A673 (cell line): ENCODE measurements at regions not wholly inside any gene's neighbourhood (a gene's known extent, or its start where the extent isn't known, plus 50 kb on each side); places are given as distances from the start of the nearest gene placed in this dataset.
A peak's percentile ranks its signal among the peaks of the same experiment; 100 is the strongest.

Experiments used
- BruUV-seq: library from RNA; stranded (reverse); fragments of 400-500 nt; replicated peaks from 2 replicates; lab custom pipeline; 2021; lab: Mats Ljungman, UMichigan
- CTCF ChIA-PET: fragments of 300-600 bp; sonication (Branson Sonifier 250); formaldehyde crosslinking; loops from one replicate; lab custom pipeline; 2022; ENCODE audit warnings: antibody characterized with exemption; lab: Charles Lee
- POLR2A ChIA-PET: fragments of 300-600 bp; sonication (Branson Sonifier 250); formaldehyde crosslinking; loops from one replicate; lab custom pipeline; 2022; ENCODE audit warnings: antibody characterized with exemption; ENCODE audit not compliant: low non-redundant PET; lab: Charles Lee
- DNase-seq: peaks from one replicate; pipeline ENCODE4 v3.0.0-alpha.2; 2015; ENCODE audit warnings: low spot score
- H3K27ac ChIP-seq: fragments of 200-600 bp; sonication (generic); 2 replicates; pipeline ENCODE4 v1.5.1; 2016; ENCODE audit warnings: mixed run types, low read depth, mild to moderate bottlenecking, mixed read lengths, antibody characterized with exemption, low read length; ENCODE audit not compliant: poor library complexity, severe bottlenecking
- H3K27me3 ChIP-seq: fragments of 200-600 bp; sonication (generic); replicated peaks from 2 replicates; pipeline ENCODE4 v1.6.1; 2017; ENCODE audit warnings: mixed run types, low read depth, mild to moderate bottlenecking, mixed read lengths, antibody characterized with exemption, low read length; ENCODE audit not compliant: insufficient read depth, poor library complexity
- H3K36me3 ChIP-seq: fragments of 200-600 bp; sonication (generic); 2 replicates; pipeline ENCODE4 v1.6.1; 2016; ENCODE audit warnings: mixed run types, mild to moderate bottlenecking, mixed read lengths, antibody characterized with exemption, low read length; ENCODE audit not compliant: insufficient read depth, poor library complexity, severe bottlenecking
- H3K4me1 ChIP-seq: fragments of 200-600 bp; sonication (generic); 2 replicates; pipeline ENCODE4 v1.6.1; 2017; ENCODE audit warnings: mixed run types, mild to moderate bottlenecking, mixed read lengths, antibody characterized with exemption, low read length; ENCODE audit not compliant: insufficient read depth, poor library complexity, severe bottlenecking
- H3K4me3 ChIP-seq: fragments of 200-600 bp; sonication (generic); 2 replicates; pipeline ENCODE4 v1.5.1; 2016; ENCODE audit warnings: low read depth, mixed run types, mild to moderate bottlenecking, mixed read lengths, low read length; ENCODE audit not compliant: poor library complexity, severe bottlenecking
- H3K9me3 ChIP-seq: fragments of 200-600 bp; sonication (generic); 2 replicates; pipeline ENCODE4 v1.6.1; 2016; ENCODE audit warnings: mixed run types, low read depth, mild to moderate bottlenecking, mixed read lengths, antibody characterized with exemption, low read length; ENCODE audit not compliant: poor library complexity, severe bottlenecking
- EZH2 ChIP-seq: fragments of 200-600 bp; sonication (generic); IDR thresholded peaks from 2 replicates; pipeline ENCODE4 v1.6.1; 2017; ENCODE audit warnings: borderline replicate concordance, low read depth, mild to moderate bottlenecking, mixed read lengths, antibody characterized with exemption, low read length; ENCODE audit not compliant: poor library complexity, severe bottlenecking
- intact Hi-C: fragments of 100-400 bp; cut with micrococcal nuclease; formaldehyde crosslinking; loops from one replicate; pipeline ENCODE4 v1.10.0; 2022; ENCODE audit not compliant: unreplicated experiment
- TF ChIP-seq, protein P1 (sequence below): fragments of 300-800, 200-600 bp; sonication (generic); conservative IDR thresholded peaks from 2 replicates; pipeline ENCODE4 v1.5.1; 2017; ENCODE audit warnings: low read depth, mild to moderate bottlenecking, antibody characterized with exemption, low read length, moderate library complexity, mixed read lengths

- Histone ChIP-seq H3K9me3 (no peaks in the 10 kb centered on the region), H3K27me3 (no peaks in the 10 kb centered on the region), H3K27ac (no peak overlapping the region), H3K36me3 (no peaks in the 10 kb centered on the region), H3K4me1 (peaks cover 8% of the 10 kb centered on the region), H3K4me3 (no peak overlapping the region)
- BruUV-seq, result no TSS peak
- DNase-seq, result peak; percentile 44
- CTCF ChIA-PET, result interaction anchor here (0.6 kb wide), 1 partner anchor 394 kb away, joined by 4 read pairs; no protein-coding TSS in a partner anchor
- POLR2A ChIA-PET, result interaction anchor here (0.5 kb wide), 1 partner anchor 48 kb away, joined by 9 read pairs; no protein-coding TSS in a partner anchor
- TF ChIP-seq, protein P1, sequence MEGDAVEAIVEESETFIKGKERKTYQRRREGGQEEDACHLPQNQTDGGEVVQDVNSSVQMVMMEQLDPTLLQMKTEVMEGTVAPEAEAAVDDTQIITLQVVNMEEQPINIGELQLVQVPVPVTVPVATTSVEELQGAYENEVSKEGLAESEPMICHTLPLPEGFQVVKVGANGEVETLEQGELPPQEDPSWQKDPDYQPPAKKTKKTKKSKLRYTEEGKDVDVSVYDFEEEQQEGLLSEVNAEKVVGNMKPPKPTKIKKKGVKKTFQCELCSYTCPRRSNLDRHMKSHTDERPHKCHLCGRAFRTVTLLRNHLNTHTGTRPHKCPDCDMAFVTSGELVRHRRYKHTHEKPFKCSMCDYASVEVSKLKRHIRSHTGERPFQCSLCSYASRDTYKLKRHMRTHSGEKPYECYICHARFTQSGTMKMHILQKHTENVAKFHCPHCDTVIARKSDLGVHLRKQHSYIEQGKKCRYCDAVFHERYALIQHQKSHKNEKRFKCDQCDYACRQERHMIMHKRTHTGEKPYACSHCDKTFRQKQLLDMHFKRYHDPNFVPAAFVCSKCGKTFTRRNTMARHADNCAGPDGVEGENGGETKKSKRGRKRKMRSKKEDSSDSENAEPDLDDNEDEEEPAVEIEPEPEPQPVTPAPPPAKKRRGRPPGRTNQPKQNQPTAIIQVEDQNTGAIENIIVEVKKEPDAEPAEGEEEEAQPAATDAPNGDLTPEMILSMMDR, result no peak
- no peak for TF ChIP-seq EZH2
- intact Hi-C loops, result no loop called here
These were observed 176.7 kb upstream of the ZNF608 start for GRCh38 chr5:124923131-124923530.

- Histone ChIP-seq H3K36me3 (no peaks in the 10 kb centered on the region), H3K4me3 (no peak overlapping the region), H3K27ac (no peak overlapping the region), H3K4me1 (peaks cover 8% of the 10 kb centered on the region), H3K9me3 (no peaks in the 10 kb centered on the region), H3K27me3 (no peaks in the 10 kb centered on the region)
- intact Hi-C loops, result no loop called here
- BruUV-seq, result no TSS peak
- no peak for DNase-seq
- ChIA-PET CTCF (no interaction called here), POLR2A (no interaction called here)
- TF ChIP-seq EZH2, result no peak
- TF ChIP-seq, protein P1, result no peak
These were observed 178.3 kb upstream of the ZNF608 start for GRCh38 chr5:124924729-124925128.

DNA sequence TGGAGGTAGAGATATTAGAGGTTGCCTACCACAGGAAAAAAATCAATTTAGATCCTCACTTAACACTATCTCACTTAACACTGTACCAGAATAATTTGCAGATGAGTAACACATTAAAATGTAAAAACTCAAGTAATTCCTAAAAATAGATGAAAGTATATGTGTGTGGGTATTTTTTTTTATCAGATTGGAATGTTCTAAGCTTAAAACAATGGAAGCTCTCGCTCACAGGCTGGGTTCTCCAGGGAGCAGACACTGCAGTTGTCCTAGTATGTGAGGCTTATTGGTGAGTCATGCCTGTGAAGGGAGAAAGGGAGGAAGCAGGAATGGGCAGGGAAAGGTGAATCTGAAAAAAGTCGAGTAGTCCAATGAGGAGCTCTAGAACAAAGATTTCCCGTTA is 181.3 kb upstream of the ZNF608 start:
- peaks cover 5% of the 10 kb centered on the region for H3K4me1 ChIP-seq
- intact Hi-C loops, result no loop called here
- no peaks in the 10 kb centered on the region for H3K27me3 ChIP-seq
- ChIA-PET CTCF (no interaction called here), POLR2A (no interaction called here)
- H3K27ac ChIP-seq, result no peak overlapping the region
- no peaks in the 10 kb centered on the region for H3K36me3 ChIP-seq
- H3K4me3 ChIP-seq, result no peak overlapping the region
- TF ChIP-seq, protein P1, result no peak
- no peak for TF ChIP-seq EZH2
- BruUV-seq, result no TSS peak
- H3K9me3 ChIP-seq, result no peaks in the 10 kb centered on the region
- peak; percentile 18 for DNase-seq
